G401 (cell line): ENCODE measurements at regions not wholly inside any gene's neighbourhood (a gene's known extent, or its start where the extent isn't known, plus 50 kb on each side); places are given as distances from the start of the nearest gene placed in this dataset.
A peak's percentile ranks its signal among the peaks of the same experiment; 100 is the strongest.

Source experiments
- DNase-seq: peaks from one replicate; pipeline ENCODE4 v3.0.0-alpha.2; 2015; ENCODE audit warnings: low spot score
- in situ Hi-C: cut with HindIII; loops from 2 replicates; pipeline ENCODE4 v1.10.0; 2016; ENCODE audit warnings: low sequenced_read_pairs, mixed read lengths

GRCh38 chr10:57973451-57973850 is 294.2 kb downstream of the IPMK start:
- in situ Hi-C loops = no loop called here

GRCh38 chr10:57972783-57973182 is 294.9 kb downstream of the IPMK start:
- no peak for DNase-seq
- in situ Hi-C loops = no loop called here

More at GRCh38 chr10:57973451-57973850, 294.2 kb downstream of the IPMK start:
- no peak for DNase-seq

DNA sequence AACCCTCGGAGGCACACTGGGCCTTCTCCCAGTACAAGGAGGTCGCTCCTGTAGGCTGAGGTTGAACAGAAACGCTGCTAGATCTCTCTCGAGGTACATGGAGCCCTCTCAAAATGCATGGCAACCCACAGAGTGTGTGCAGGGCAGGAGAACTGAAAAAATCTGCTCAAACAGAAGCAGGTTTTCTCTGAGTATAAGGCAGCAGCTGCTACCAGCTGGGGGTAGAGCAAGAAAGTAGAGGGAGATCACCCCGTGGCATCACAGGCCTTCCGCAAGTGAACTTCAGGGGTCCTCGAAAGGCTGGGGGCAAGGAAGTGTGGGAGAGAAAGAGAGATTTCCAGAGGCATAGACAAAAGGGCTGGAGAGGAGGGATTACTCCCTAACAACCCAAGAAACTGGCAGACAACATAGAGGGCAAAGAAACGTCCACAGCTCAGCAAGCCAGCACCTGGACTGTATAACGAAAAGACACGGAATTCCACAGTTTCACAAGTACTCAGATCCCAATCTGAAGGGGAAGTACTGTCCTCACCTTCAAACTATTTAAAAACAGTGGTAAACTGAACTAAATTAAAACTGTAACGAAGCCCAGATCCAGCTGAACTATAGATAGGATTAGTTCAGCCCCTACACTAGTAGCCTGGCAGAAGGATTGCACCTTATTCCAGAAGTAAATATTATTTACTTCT is 299.2 kb downstream of the IPMK start:
- in situ Hi-C loops = no loop called here
- no peak for DNase-seq

DNA sequence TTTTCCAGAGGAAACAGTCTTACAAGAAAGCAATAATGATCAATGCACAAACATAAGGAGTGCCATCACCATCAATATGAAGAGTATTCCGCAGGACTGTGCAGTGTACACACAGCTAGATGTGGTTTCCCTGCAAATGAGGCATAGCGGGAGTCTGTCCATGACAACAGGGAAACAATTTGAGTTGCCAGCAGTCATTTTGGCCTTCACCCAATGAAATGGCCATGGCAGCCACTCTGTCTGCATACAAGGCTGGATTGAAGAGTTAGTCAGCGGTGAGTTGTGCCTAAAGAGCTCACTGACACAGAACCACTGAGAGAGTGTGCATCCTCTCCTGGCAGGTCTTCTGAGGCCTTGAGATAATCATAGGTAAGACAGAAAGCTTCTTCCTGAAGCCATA is 303.3 kb downstream of the IPMK start:
- in situ Hi-C loops = no loop called here
- peak; percentile 24 for DNase-seq

- in situ Hi-C loops = no loop called here
- DNase-seq = no peak
These were observed 304.1 kb downstream of the IPMK start for GRCh38 chr10:57963546-57963945.

DNA sequence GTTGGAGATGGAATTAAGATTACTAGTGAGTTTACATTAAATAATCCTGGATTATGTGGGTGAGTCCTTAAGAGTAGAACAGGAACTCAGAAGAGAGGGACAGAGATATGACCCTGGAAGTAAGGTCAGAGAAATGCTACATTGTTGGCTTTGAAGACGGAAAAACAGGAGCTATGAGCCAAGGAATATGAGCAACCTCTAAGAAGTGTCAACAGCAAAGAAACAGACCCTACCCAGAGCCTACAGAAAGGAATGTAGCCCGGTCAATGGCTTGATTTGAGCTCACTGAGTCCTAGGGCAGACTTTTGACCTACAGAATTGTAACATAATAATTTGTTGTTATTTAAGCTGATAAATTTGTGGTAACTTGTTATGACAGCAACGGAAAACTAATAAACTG is 304.9 kb downstream of the IPMK start:
- in situ Hi-C loops = no loop called here
- DNase-seq = no peak

GRCh38 chr10:57961487-57961886 is 306.2 kb downstream of the IPMK start:
- no peak for DNase-seq
- in situ Hi-C loops = no loop called here

GRCh38 chr10:57960406-57960805 is 307.3 kb downstream of the IPMK start:
- in situ Hi-C loops = no loop called here
- no peak for DNase-seq

DNA sequence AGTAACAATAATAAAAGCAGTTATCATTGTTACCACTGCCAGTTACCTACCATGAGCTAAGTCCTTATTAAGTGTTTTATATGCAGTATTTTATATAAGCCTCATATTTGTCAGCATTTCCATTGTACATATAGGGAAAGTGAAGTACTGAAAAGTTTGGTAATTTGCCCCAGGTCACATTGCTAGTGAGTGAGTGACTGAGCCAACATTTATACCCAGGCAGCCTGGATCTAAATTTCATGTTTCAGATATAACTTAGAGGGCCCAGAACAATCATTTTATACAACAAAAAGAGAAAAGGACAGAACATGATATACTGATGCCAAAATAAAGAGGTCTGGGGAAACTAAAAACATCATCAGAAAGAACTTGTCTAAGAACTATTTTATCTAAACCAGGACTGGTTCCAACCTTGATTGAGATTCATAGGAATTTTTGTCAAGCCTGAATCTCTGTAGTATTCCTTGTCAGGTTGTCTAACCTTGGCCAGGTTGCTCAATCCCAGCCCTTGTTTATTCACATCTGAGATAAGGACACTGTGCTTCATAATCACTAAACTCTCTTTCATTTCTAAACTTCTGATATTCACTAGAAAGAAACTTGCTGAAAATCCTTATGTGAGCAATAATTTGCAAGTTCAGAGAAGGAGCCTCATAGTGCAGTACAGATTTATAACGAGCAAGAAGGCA is 308.2 kb downstream of the IPMK start:
- in situ Hi-C loops = no loop called here
- no peak for DNase-seq

GRCh38 chr10:57955076-57955475 is 312.6 kb downstream of the IPMK start:
- in situ Hi-C loops = no loop called here
- no peak for DNase-seq

- DNase-seq = no peak
- in situ Hi-C loops = no loop called here
These were observed 315.0 kb downstream of the IPMK start for GRCh38 chr10:57952741-57953140.

DNA sequence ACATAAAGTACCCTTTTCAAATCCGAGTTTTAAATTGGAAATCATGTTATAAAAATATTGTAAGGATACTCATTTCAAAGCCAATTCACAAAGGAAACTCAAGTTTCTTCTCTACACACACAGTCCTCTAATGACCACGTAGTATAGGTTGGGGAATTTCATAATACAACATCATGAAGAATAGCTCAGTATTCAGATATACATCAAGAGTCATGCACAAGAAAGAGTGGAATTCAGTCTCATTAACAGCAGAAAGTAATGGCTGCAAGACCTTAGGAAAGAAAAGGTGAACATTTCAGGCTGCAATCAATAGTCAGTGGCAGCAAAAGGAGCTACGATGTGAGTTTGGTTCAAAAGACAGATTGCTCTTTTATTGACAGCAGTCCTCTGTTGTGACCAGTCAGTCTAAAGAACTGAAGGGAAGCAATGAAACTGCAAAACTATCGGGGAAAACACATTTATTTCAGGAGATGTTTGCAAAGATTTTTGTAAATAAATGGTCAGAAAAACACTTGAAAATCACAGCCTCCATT is 317.2 kb downstream of the IPMK start:
- in situ Hi-C loops = no loop called here
- no peak for DNase-seq

- DNase-seq = no peak
- in situ Hi-C loops = no loop called here
These were observed 318.9 kb downstream of the IPMK start for GRCh38 chr10:57948796-57949195.

DNA sequence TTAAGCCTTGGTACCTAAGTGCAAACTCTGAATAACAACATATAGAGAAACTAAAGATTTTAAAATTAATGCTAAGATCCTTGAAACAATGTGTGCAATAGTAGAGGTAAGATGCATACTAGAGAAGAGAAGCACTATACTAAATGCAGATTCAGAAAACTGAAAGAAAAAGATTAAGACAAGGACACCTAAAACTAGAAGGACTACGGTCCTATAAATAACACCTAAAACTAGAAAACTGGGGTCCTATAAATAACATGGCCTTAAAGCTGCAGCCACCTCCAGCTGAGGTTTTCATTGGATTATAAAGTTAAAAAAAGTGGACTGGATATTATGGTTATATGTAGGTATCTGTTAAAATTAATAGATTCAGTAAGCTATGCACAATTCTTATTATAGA is 320.9 kb downstream of the IPMK start:
- in situ Hi-C loops = no loop called here
- no peak for DNase-seq

GRCh38 chr10:57943701-57944100 is 324.0 kb downstream of the IPMK start:
- in situ Hi-C loops = no loop called here
- no peak for DNase-seq

DNA sequence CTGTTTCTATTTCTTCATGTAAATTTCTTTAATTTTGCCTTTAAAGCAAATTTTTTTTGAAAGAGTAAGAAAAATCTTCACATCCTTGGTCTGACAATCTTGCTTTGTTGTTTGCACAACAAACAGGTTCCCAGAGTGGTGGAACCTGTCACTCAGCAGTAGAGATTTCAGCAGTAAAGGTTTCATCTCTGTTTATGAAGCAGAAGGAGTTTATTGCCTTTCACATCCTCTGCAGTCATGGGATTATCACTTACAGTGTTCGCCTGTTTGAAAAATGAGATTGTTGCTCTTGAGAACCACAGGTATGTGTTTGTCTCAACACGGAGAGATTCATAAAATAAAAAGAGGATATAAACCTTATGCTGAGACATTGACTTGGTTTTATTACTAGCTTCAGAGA is 342.6 kb downstream of the IPMK start:
- no peak for DNase-seq
- in situ Hi-C loops = no loop called here

DNA sequence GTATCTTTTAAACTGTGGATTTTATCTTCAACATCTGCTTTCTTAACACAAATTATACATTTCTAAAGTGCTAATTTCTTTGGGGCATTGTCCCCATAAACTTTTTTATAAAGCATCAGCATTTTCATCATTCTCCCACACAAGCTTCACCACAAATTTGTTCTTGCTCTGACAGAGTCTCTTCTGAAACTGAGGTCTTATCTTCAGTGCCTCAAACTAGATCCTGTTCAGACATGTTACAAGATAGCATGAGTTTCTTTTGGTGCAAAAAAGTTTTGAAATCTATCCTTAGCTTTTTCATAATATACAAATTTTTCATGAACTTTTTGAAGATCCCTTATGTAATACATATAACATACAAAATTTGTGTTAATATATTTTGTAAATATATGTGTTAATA is 346.6 kb downstream of the IPMK start:
- in situ Hi-C loops = no loop called here
- no peak for DNase-seq

- in situ Hi-C loops = no loop called here
These were observed 347.8 kb downstream of the IPMK start for GRCh38 chr10:57919864-57920263.

DNA sequence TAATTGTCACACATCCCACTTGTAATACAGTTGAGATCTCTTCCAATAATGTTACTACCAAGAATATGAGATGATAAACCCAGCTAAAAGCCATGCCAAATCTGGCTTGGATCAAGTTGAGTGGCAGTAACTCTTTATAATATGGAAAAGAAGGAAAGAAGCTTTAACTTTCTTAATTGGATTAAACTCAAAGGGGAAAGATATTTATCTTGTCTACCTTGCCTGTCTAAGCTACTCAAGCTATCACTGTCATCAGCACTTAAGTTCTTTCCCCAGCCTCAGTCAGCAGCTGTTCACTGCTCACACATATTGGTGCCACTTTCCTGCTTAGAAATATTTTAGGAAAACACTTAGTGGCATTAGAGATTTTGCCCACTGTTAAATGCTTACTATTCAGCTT is 350.7 kb downstream of the IPMK start:
- no peak for DNase-seq

More at GRCh38 chr10:57919864-57920263, 347.8 kb downstream of the IPMK start:
- DNase-seq = no peak

GRCh38 chr10:57905861-57906260 is 361.8 kb downstream of the IPMK start:
- DNase-seq = no peak
- in situ Hi-C loops = no loop called here

More for the DNA sequence above, 350.7 kb downstream of the IPMK start:
- in situ Hi-C loops = no loop called here

GRCh38 chr10:57905010-57905409 is 362.7 kb downstream of the IPMK start:
- in situ Hi-C loops = no loop called here
- DNase-seq = no peak
